ENCODE measurements at regions not wholly inside any gene's neighbourhood (a gene's known extent, or its start where the extent isn't known, plus 50 kb on each side); places are given as distances from the start of the nearest gene placed in this dataset.

- Histone ChIP-seq H3K36me3 (no peaks in the 10 kb centered on the region), H3K4me3 (no peak overlapping the region), H3K27me3 (no peaks in the 10 kb centered on the region), H3K27ac (no peak overlapping the region), H3K4me1 (no peaks in the 10 kb centered on the region), H3K9me3 (peaks cover 0 to 23% (median 0%) of the 10 kb centered on the region in 11 donors)
- intact Hi-C loops (cut with DNase I), result no loop called here
- TF ChIP-seq, protein P1, sequence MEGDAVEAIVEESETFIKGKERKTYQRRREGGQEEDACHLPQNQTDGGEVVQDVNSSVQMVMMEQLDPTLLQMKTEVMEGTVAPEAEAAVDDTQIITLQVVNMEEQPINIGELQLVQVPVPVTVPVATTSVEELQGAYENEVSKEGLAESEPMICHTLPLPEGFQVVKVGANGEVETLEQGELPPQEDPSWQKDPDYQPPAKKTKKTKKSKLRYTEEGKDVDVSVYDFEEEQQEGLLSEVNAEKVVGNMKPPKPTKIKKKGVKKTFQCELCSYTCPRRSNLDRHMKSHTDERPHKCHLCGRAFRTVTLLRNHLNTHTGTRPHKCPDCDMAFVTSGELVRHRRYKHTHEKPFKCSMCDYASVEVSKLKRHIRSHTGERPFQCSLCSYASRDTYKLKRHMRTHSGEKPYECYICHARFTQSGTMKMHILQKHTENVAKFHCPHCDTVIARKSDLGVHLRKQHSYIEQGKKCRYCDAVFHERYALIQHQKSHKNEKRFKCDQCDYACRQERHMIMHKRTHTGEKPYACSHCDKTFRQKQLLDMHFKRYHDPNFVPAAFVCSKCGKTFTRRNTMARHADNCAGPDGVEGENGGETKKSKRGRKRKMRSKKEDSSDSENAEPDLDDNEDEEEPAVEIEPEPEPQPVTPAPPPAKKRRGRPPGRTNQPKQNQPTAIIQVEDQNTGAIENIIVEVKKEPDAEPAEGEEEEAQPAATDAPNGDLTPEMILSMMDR (IDR thresholded peaks at IDR 0.05), result no peak
- ATAC-seq, result no peak
- WGBS, 2 donors, result 95 to 96% methylated on average over 2 of the region's 2 CpGs
- DNase-seq, result no peak
Observed at GRCh38 chr5:97951139-97951538, 768.1 kb upstream of the RIOK2 start.

DNA sequence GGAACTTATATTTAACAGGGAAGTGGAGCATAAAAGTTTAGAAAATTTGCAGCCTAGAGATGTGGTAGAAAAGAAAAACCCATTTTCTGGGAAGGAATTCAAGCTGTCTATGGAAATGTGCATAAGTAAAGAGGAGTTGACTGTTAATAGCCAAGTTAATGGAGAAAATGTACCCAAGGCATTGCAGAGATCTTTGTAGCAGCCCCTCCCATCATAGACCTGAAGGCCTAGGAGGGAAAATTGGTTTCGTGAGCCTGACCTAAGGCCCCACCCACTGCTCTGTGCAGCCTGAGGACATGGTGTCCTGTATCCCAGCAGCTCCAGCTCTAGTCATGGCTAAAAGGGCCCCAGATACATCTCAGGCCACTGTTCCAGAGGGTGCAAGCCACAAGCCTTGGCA lies 772.4 kb upstream of the RIOK2 start:
- no peaks in the 10 kb centered on the region for H3K36me3 ChIP-seq
- no peak for DNase-seq
- intact Hi-C loops (cut with DNase I), result no loop called here
- H3K4me3 ChIP-seq, result no peak overlapping the region
- no peak for ATAC-seq
- peaks cover 0 to 13% (median 0%) of the 10 kb centered on the region in 11 donors for H3K9me3 ChIP-seq
- TF ChIP-seq, protein P1 (IDR thresholded peaks at IDR 0.05), result no peak
- WGBS, 2 donors, result 75 to 89% methylated on average over 1 of the region's 1 CpG
- no peaks in the 10 kb centered on the region for H3K4me1 ChIP-seq
- no peaks in the 10 kb centered on the region for H3K27me3 ChIP-seq
- no peak overlapping the region for H3K27ac ChIP-seq

DNA sequence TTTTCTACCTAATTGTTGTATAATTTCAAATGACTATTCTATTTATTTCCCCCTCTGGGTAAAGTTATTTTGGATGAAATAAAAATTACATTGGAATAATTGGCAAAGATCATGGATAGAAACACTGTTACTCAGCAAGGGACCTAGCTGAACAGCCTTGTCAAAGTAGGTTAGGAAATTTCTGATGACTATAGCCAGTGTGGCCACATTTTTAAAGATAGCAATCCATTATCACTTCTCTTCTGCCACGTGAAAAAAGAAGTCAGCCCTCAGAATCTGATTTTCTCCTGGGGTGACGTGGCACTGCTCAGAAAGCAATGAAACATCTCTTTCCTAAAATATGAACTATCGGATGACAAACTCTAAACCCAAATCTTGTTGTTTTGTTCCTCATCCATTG lies 784.2 kb upstream of the RIOK2 start:
- DNase-seq (no peak), ATAC-seq (no peak)
- 67 to 68% methylated on average over 3 of the region's 3 CpGs for WGBS, 2 donors
- no peaks in the 10 kb centered on the region for H3K9me3 ChIP-seq
- TF ChIP-seq, protein P1 (IDR thresholded peaks at IDR 0.05), result no peak
- no peaks in the 10 kb centered on the region for H3K27me3 ChIP-seq
- no peaks in the 10 kb centered on the region for H3K4me1 ChIP-seq
- H3K27ac ChIP-seq, result no peak overlapping the region
- no peak overlapping the region for H3K4me3 ChIP-seq
- H3K36me3 ChIP-seq, result no peaks in the 10 kb centered on the region
- intact Hi-C loops (cut with DNase I), result no loop called here

DNA sequence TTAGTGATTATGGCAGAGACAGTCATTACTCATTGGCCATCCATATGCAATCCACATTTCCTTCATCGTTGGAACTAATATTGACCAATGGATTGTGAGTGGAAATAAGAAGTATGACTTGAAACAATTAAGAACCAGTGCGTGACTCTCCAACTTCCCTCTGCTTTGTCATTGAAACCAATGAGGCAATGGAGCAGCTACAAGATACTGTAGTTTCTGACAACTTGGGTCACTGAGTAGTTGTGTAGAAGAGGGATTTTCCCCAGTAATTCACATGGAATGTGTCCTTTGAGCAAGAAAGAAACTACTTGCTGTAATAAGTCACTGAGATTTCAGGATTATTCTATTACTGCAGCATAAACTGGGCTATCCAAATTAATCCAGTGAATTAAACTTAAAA lies 785.3 kb upstream of the RIOK2 start:
- DNase-seq (no peak), ATAC-seq (no peak)
- H3K4me1 ChIP-seq, result no peaks in the 10 kb centered on the region
- no peaks in the 10 kb centered on the region for H3K27me3 ChIP-seq
- H3K36me3 ChIP-seq, result no peaks in the 10 kb centered on the region
- no peaks in the 10 kb centered on the region for H3K9me3 ChIP-seq
- 86% methylated on average over 2 of the region's 2 CpGs for WGBS, 2 donors
- intact Hi-C loops (cut with DNase I), result no loop called here
- no peak overlapping the region for H3K4me3 ChIP-seq
- no peak overlapping the region for H3K27ac ChIP-seq
- TF ChIP-seq, protein P1 (IDR thresholded peaks at IDR 0.05), result no peak
